Neural cell (in vitro differentiated cells): ENCODE measurements at regions not wholly inside any gene's neighbourhood (a gene's known extent, or its start where the extent isn't known, plus 50 kb on each side); places are given as distances from the start of the nearest gene placed in this dataset.

Source experiments
- EP300 ChIP-seq: fragments of 450-650 bp; conservative IDR thresholded peaks from 2 replicates; pipeline ENCODE4 v1.6.1; 2014; ENCODE audit warnings: antibody characterized with exemption, mild to moderate bottlenecking, moderate library complexity; ENCODE audit not compliant: poor library complexity, severe bottlenecking
- EZH2 ChIP-seq: fragments of 200-600, 300-800 bp; shearing (Covaris generic), sonication (generic); IDR thresholded peaks from 2 replicates; pipeline ENCODE4 v1.6.1; 2014; ENCODE audit warnings: antibody characterized with exemption, low read length, borderline replicate concordance, mild to moderate bottlenecking; ENCODE audit not compliant: insufficient read depth, poor library complexity, severe bottlenecking
- MXI1 ChIP-seq: fragments of 450-650 bp; conservative IDR thresholded peaks from 2 replicates; pipeline ENCODE4 v1.6.1; 2014; ENCODE audit warnings: antibody characterized with exemption, mild to moderate bottlenecking; ENCODE audit not compliant: poor library complexity, severe bottlenecking
- POLR2AphosphoS5 ChIP-seq: IDR thresholded peaks from 2 replicates; pipeline ENCODE4 v1.6.1; 2012
- RAD21 ChIP-seq: fragments of 450-650 bp; conservative IDR thresholded peaks from 2 replicates; pipeline ENCODE4 v1.6.1; 2014; ENCODE audit warnings: antibody characterized with exemption, mild to moderate bottlenecking, moderate library complexity
- SMC3 ChIP-seq: fragments of 450-650 bp; conservative IDR thresholded peaks from 2 replicates; pipeline ENCODE4 v1.6.1; 2014; ENCODE audit warnings: antibody characterized with exemption, mild to moderate bottlenecking, moderate library complexity; ENCODE audit not compliant: poor library complexity
- TAF1 ChIP-seq: IDR thresholded peaks from 2 replicates; pipeline ENCODE4 v1.6.1; 2012; ENCODE audit warnings: low read depth
- TF ChIP-seq, protein P1 (sequence below): fragments of 450-650 bp; IDR thresholded peaks from 2 replicates; pipeline ENCODE4 v1.5.1; 2014; ENCODE audit warnings: antibody characterized with exemption, mild to moderate bottlenecking, moderate library complexity; ENCODE audit not compliant: poor library complexity, severe bottlenecking
- TF ChIP-seq, protein P2 (sequence below): IDR thresholded peaks from 2 replicates; pipeline ENCODE4 v1.6.1; 2012; ENCODE audit warnings: borderline replicate concordance

- TF ChIP-seq, protein P1, sequence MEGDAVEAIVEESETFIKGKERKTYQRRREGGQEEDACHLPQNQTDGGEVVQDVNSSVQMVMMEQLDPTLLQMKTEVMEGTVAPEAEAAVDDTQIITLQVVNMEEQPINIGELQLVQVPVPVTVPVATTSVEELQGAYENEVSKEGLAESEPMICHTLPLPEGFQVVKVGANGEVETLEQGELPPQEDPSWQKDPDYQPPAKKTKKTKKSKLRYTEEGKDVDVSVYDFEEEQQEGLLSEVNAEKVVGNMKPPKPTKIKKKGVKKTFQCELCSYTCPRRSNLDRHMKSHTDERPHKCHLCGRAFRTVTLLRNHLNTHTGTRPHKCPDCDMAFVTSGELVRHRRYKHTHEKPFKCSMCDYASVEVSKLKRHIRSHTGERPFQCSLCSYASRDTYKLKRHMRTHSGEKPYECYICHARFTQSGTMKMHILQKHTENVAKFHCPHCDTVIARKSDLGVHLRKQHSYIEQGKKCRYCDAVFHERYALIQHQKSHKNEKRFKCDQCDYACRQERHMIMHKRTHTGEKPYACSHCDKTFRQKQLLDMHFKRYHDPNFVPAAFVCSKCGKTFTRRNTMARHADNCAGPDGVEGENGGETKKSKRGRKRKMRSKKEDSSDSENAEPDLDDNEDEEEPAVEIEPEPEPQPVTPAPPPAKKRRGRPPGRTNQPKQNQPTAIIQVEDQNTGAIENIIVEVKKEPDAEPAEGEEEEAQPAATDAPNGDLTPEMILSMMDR = no peak
- TF ChIP-seq EP300 (no peak), EZH2 (no peak), RAD21 (no peak), SMC3 (no peak), POLR2AphosphoS5 (no peak), TAF1 (no peak), MXI1 (no peak)
- TF ChIP-seq, protein P2, sequence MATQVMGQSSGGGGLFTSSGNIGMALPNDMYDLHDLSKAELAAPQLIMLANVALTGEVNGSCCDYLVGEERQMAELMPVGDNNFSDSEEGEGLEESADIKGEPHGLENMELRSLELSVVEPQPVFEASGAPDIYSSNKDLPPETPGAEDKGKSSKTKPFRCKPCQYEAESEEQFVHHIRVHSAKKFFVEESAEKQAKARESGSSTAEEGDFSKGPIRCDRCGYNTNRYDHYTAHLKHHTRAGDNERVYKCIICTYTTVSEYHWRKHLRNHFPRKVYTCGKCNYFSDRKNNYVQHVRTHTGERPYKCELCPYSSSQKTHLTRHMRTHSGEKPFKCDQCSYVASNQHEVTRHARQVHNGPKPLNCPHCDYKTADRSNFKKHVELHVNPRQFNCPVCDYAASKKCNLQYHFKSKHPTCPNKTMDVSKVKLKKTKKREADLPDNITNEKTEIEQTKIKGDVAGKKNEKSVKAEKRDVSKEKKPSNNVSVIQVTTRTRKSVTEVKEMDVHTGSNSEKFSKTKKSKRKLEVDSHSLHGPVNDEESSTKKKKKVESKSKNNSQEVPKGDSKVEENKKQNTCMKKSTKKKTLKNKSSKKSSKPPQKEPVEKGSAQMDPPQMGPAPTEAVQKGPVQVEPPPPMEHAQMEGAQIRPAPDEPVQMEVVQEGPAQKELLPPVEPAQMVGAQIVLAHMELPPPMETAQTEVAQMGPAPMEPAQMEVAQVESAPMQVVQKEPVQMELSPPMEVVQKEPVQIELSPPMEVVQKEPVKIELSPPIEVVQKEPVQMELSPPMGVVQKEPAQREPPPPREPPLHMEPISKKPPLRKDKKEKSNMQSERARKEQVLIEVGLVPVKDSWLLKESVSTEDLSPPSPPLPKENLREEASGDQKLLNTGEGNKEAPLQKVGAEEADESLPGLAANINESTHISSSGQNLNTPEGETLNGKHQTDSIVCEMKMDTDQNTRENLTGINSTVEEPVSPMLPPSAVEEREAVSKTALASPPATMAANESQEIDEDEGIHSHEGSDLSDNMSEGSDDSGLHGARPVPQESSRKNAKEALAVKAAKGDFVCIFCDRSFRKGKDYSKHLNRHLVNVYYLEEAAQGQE = no peak
Measured at GRCh38 chr13:50078231-50078894, 63.1 kb downstream of the KCNRG start.
